ENCODE measurements at regions not wholly inside any gene's neighbourhood (a gene's known extent, or its start where the extent isn't known, plus 50 kb on each side); places are given as distances from the start of the nearest gene placed in this dataset.

- no peak overlapping the region for H3K27ac Mint-ChIP-seq (ENCODE audit: unreplicated experiment)
- H3K9me3 Mint-ChIP-seq (ENCODE audit: unreplicated experiment): no peaks in the 10 kb centered on the region
- peaks cover 3% of the 10 kb centered on the region for H3K27me3 Mint-ChIP-seq (ENCODE audit: unreplicated experiment)
- H3K36me3 Mint-ChIP-seq (ENCODE audit: low read depth, unreplicated experiment): no peaks in the 10 kb centered on the region
- no peaks in the 10 kb centered on the region for H3K4me1 Mint-ChIP-seq (ENCODE audit: unreplicated experiment)
- no peak overlapping the region for H3K4me3 Mint-ChIP-seq (ENCODE audit: unreplicated experiment)
- DNase-seq (ENCODE audit: low spot score): no peak
- no peak for TF ChIP-seq CTCF (IDR thresholded peaks at IDR 0.05; ENCODE audit: unreplicated experiment)
Observed at GRCh38 chr3:73207946-73208440, 146.5 kb downstream of the EBLN2 start.

GRCh38 chr3:73210759-73211158 lies 149.3 kb downstream of the EBLN2 start:
- no peaks in the 10 kb centered on the region for H3K9me3 Mint-ChIP-seq (ENCODE audit: unreplicated experiment)
- TF ChIP-seq CTCF (IDR thresholded peaks at IDR 0.05; ENCODE audit: unreplicated experiment): no peak

GRCh38 chr3:73212683-73213082 lies 151.2 kb downstream of the EBLN2 start:
- H3K4me3 Mint-ChIP-seq (ENCODE audit: unreplicated experiment): no peak overlapping the region
- H3K36me3 Mint-ChIP-seq (ENCODE audit: low read depth, unreplicated experiment): no peaks in the 10 kb centered on the region
- DNase-seq (ENCODE audit: low spot score): no peak
- H3K9me3 Mint-ChIP-seq (ENCODE audit: unreplicated experiment): no peaks in the 10 kb centered on the region
- TF ChIP-seq CTCF (IDR thresholded peaks at IDR 0.05; ENCODE audit: unreplicated experiment): no peak
- peaks cover 2% of the 10 kb centered on the region for H3K27me3 Mint-ChIP-seq (ENCODE audit: unreplicated experiment)
- H3K4me1 Mint-ChIP-seq (ENCODE audit: unreplicated experiment): no peaks in the 10 kb centered on the region
- H3K27ac Mint-ChIP-seq (ENCODE audit: unreplicated experiment): no peak overlapping the region

More at GRCh38 chr3:73210759-73211158, 149.3 kb downstream of the EBLN2 start:
- Mint-ChIP-seq H3K36me3 (ENCODE audit: low read depth, unreplicated experiment) (no peaks in the 10 kb centered on the region), H3K4me3 (ENCODE audit: unreplicated experiment) (no peak overlapping the region), H3K27me3 (ENCODE audit: unreplicated experiment) (peaks cover 2% of the 10 kb centered on the region), H3K27ac (ENCODE audit: unreplicated experiment) (no peak overlapping the region), H3K4me1 (ENCODE audit: unreplicated experiment) (no peaks in the 10 kb centered on the region)
- no peak for DNase-seq (ENCODE audit: low spot score)

GRCh38 chr3:73213896-73214295 lies 152.4 kb downstream of the EBLN2 start:
- no peak for TF ChIP-seq CTCF (IDR thresholded peaks at IDR 0.05; ENCODE audit: unreplicated experiment)
- Mint-ChIP-seq H3K27ac (ENCODE audit: unreplicated experiment) (no peak overlapping the region), H3K4me1 (ENCODE audit: unreplicated experiment) (no peaks in the 10 kb centered on the region), H3K9me3 (ENCODE audit: unreplicated experiment) (no peaks in the 10 kb centered on the region), H3K27me3 (ENCODE audit: unreplicated experiment) (no peaks in the 10 kb centered on the region), H3K36me3 (ENCODE audit: low read depth, unreplicated experiment) (no peaks in the 10 kb centered on the region), H3K4me3 (ENCODE audit: unreplicated experiment) (no peak overlapping the region)
- no peak for DNase-seq (ENCODE audit: low spot score)

- H3K27me3 Mint-ChIP-seq (ENCODE audit: unreplicated experiment): no peaks in the 10 kb centered on the region
- H3K4me1 Mint-ChIP-seq (ENCODE audit: unreplicated experiment): no peaks in the 10 kb centered on the region
- no peak overlapping the region for H3K4me3 Mint-ChIP-seq (ENCODE audit: unreplicated experiment)
- no peak for TF ChIP-seq CTCF (IDR thresholded peaks at IDR 0.05; ENCODE audit: unreplicated experiment)
- no peak overlapping the region for H3K27ac Mint-ChIP-seq (ENCODE audit: unreplicated experiment)
- no peak for DNase-seq (ENCODE audit: low spot score)
- no peaks in the 10 kb centered on the region for H3K9me3 Mint-ChIP-seq (ENCODE audit: unreplicated experiment)
- no peaks in the 10 kb centered on the region for H3K36me3 Mint-ChIP-seq (ENCODE audit: low read depth, unreplicated experiment)
Observed at GRCh38 chr3:73214846-73215245, 153.4 kb downstream of the EBLN2 start.

Data from endothelial cell (in vitro differentiated cells).